Kidney capillary endothelial cell (primary cell): ENCODE measurements at regions not wholly inside any gene's neighbourhood (a gene's known extent, or its start where the extent isn't known, plus 50 kb on each side); places are given as distances from the start of the nearest gene placed in this dataset.
A peak's percentile ranks its signal among the peaks of the same experiment; 100 is the strongest.

ENCODE experiments used
- DNase-seq: peaks from one replicate; pipeline ENCODE4 v3.0.0-alpha.2; 2018; ENCODE audit warnings: low spot score

GRCh38 chr13:78334059-78334458 lies 269.3 kb downstream of the POU4F1 start:
- no peak for DNase-seq

- peak; percentile 29 for DNase-seq
Measured at GRCh38 chr13:78326633-78327032, 276.7 kb downstream of the POU4F1 start.

DNA sequence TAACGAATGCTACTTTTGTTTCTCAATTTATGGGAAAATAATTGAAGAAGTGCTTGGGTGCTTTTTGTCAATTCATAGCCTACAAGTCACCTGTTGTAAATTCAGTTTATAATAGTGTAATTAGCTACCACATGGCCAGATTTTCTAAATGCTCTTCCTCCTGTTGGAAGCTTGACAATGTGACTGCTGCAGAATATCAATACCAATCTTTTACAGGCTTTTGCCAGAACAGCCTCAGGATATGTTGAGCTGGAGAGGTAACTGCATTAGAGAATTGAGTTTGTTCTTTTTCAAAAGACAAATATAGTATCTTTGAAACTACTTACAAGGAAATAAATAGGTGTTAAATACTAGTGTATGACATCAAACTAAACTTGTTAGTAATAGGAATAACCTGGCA lies 277.8 kb downstream of the POU4F1 start:
- DNase-seq = no peak

DNA sequence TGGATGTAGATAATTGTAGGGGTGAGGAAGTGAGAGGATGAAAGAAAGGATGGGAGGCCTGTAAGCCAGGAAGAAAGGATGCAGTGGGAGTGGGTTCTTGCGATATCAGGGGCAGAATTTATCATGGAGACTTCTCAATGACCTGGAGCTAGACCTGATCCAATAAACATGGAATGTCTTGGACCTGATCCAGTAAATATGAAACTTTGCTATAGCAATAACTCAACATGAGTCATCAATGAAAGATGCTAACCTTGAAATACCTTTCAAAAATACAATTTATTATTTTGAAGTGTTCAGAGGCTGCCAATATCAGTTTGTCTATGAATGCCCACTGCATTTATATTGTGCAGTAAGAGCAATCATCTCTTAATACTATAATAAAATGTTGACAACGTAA lies 279.5 kb downstream of the POU4F1 start:
- DNase-seq = peak; percentile 42

DNA sequence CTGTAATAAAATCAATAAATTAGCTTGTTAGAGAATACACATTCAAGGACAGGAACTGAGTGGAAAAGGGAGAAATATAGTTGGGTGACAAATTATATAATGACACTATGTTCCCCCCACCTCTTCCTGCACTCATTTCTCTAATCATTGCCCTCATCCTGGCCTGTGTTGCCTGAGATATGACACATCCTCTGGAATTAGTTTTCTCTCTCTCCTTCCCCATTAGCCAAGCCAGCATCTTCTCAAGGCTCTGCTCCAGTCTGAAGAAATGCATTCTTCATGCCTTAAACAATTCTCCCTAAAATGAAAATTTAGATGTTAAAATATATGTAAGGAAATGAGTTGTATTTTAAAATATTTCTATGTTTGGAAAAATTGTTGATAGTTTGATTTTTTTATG lies 280.3 kb downstream of the POU4F1 start:
- no peak for DNase-seq

DNA sequence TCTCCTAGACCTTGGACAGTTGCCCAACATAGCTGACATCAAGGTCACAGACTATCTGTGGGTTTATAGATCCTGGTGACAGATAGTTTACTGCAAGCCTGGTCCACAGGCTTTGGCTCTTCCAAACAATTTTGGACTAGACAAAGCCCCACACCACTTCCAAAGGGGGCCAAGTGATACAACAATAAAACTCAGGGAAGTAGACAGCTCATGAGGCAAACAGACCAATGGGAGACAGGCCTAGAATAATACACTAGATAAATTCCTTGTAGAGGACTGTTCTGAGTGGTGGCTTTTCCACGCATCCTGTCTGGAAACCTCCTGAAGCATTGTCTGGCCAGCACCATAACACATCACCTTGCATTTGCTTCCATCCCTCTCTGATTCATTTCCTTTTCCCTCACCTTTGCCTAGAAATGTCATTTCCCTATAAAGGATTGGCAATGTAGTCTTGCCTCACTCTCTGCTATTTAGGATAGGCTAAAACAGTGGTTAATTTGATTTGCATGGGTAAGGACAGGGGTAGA lies 284.2 kb downstream of the POU4F1 start:
- peak; percentile 16 for DNase-seq

- DNase-seq = no peak
Measured at GRCh38 chr13:78317030-78317429, 286.3 kb downstream of the POU4F1 start.

DNA sequence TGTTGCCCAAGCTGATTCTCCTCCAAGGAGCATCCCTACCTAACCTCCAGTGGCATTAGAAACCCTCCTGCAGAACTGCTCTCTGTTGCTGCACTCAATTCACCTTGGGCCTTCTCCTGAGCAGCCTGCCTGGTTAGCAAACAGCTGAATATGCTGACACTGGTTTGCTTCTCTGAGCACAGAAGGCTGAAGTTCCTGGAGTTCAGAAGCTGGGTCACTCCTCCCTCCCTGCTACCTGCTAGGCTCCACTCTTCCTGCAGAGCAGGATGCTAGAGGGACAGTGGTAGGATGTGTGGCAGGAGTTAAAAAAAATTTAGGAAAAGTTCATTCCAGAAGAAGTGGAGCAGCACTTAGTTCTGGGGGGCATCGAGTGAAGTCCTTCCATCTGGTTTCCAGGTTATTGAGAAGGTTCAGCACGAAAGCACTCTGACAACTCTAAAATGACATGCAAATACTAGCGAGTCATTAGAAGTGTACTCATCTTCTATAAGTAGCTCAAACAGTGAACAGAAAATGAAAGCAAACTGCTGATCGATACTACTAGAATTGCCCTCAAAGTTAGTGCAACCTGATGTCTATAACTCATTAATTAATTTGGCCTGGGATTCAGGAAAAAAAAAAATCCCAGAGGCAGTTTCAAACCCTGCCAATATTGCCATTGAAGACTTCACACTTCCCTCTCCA lies 293.7 kb downstream of the POU4F1 start:
- DNase-seq = no peak

DNA sequence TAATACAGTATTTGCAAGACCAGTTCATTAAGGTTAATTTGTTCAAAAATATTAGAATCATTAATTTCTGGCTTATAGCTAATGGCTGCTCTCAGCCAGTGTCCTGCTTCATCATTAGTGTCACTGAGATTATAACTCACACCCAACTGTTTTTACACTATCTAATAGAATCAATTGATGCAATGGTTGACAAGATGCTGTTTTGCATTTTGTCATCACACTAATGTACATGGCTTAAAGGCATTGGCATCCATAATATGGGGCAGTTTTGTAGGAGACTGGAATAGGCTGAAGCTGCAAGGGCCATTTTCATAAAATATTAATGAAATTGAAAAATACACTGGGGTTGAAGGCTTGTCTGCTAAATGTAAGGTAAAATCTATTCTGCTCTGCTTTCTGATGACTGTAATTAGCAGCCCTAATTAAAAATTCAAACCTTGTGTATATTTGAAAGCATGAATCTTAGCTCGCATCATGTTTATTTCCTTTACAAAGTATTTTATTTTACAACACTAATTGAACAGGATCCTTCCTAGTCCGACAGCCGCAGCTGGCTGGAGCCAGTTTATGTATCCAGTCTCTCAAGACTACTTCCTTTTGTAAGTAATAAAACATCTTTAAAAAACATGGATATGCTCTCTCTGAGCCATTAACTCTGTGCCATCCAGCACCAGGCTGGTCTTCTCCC lies 296.7 kb downstream of the POU4F1 start:
- no peak for DNase-seq

DNA sequence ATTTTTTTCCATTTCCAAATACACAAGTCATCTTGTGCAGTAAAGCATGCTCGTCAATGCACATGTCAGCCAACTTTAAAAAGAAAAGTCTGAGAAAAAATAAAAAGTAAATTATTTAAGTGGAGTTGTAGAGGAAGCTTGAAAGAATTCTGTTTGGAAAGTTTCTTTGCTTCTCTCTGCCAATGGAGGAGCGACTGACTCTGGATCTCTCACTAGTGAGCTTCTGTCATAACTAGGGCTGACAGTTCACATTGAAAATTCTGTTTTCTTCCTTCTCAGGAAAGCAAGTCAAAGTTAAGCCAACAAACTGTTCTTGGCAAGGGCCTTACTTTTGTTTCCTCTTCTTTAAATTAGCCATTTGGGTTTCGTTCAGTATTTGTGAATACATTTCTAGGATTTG lies 298.2 kb downstream of the POU4F1 start:
- DNase-seq = no peak

DNA sequence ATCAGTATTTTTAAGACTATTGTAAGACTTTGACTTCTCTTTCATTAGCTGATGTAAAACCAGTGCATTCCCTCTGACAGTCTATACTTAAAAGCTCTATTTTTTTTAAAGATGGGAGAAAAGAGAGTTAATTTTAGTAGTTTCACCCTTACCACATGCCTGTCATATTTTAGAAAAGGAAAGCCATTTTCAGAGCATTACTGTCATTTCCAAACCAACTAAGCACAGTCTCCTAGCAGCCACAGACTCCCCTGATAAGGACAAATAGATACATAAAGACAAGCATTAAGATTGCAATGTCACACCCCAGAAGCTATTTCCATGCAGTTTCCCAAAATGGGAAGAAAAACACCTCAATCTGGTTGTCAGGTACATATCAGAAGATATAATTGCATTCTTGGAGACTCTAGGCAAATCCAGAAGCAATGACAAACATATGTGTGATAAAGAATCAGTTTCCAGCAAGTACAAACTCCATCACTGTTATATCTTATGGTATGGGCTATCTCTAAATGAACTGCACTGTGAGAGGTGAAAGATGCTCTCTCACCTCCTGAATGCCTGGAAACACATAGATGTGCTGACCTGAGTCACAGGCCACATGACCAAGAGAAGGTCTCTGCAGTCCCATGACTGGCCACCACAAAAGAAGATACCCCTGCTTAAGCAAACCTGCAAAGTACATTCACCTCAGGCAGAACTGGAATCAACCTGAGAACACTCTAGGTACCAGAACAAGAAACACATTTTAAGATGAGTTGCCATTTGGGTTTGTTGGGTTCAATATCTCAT lies 303.3 kb downstream of the POU4F1 start:
- no peak for DNase-seq

DNA sequence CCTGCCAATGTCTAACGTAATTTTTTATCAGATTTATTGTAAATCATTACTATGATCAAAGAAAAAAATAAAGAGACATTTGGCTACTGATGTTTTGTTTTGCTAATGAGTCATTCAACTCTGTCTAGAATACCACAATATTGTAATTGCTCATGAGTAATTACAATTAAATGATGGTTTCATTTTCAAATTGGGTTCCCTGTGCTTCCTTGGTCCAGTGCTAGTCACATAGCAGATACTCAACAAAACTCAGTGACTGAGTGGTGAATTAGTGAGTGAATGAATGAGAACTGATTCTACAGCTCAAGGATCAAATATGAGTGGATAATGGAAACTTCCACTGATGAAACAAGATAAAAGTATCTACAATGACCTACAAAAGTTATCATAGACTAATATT lies 304.7 kb downstream of the POU4F1 start:
- DNase-seq = no peak

GRCh38 chr13:78286748-78287147 lies 316.6 kb downstream of the POU4F1 start:
- no peak for DNase-seq

DNA sequence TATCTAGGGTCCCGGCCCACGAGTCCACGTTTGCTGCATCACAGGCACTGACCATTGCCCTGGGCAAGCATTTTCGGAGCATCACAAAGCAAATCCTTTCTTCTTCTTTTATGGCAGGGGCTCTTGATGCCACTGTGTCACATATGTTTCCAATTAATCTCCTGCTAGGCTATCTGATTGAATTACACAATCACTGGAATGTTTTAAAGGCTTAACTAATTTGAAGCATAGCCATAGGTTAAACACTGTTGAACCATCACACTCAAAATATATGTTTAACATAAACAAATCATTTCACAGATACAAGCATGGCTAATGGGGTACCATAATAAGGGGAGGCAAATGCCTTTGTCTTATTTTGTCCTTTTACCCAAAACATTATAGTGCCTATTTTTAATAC lies 338.3 kb downstream of the POU4F1 start:
- DNase-seq = no peak

DNA sequence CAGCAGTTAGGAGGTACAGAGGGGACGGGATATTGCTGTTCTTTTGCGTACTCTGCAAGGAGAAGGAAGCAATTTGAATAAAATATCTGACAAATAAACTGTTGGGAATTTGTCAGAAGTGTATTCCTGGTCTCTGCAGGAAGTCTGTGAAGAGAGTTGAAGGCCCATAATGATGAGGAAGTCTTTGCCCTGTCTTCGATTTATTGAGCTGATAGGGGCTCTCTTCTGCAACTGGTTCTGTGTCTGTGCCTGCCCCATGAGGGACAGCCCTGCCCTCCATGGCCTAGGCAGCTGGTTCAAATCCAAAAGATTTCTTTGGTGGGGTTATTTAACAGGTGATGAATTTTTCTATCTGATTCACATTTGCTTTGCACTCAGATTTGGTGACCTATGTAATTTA lies 339.7 kb upstream of the EDNRB start:
- DNase-seq = no peak

DNA sequence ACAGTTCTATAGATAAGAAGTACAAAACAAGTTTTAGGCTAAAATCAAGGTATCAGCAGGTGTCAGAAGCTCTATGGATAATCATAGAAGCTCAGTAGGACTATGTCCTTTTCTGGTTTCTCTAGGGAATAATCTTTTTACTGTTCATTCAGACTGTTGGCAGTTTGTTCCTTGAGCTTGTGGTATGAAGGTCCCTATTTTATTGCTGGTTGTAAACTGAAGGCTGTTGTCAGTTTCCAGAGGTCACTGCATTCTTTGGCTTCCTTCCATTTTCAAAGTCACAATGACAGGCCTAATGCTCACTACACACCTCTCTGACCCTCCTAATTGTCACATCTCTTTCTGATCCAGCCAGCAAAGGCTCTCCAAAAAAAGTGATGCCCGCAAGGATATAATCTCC lies 337.9 kb upstream of the EDNRB start:
- no peak for DNase-seq

DNA sequence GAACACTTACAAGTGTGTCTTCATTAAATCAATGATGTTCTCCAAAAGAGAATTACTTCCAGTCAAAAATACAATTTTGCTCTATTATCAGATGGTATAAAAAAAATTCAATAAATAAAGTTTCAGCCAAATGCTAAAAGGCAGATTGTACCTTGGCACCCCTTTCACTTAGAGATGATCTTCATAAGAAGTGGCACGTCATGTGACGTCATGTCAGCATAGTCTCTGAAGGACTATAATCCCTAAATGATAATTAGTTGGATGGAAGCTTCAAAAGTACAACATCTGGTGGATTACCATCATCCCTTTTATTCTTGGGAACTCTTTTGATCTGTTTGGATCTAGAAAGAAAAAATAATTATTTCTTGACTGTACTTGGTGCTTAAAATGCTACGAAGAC lies 335.5 kb upstream of the EDNRB start:
- no peak for DNase-seq

DNA sequence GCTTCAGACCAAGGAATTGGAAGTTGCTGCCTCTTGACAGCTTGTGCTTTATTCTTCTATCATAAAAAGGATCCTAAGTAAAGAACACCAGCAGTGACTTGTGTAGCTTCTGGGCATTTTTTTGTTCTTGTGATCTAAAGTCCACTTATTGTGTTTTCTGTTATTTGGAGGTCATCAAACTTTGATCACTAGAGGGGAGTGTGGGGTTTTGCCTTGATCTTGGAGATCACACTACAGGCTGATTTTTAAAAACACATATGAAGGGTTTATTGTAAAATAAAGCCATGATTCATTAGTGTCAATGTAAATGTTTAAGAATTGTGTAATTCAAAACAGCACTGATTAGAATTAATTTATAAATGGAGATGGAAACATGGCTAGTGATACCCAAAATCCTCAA lies 328.7 kb upstream of the EDNRB start:
- no peak for DNase-seq

- DNase-seq = peak; percentile 21
Measured at GRCh38 chr13:78241278-78241919, 322.8 kb upstream of the EDNRB start.

GRCh38 chr13:78239714-78240113 lies 321.1 kb upstream of the EDNRB start:
- no peak for DNase-seq

DNA sequence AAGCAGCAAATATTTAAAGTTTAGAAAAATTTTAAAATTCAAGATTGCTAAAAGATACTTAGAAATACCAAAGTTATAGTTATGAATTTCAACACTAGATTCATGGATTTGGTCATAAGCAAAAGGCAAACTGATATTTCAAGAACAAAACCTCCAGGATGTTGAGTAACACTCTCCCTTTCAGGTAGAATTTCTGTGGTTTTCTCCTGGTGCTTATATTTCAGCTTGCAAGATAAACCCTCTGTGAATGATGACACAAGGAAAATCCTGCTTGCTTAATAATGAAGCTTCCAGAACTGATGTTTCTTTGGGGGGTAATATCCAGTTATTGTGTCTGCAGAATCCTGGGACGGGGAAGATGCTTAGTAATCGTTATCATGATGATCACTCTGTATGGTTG lies 320.3 kb upstream of the EDNRB start:
- DNase-seq = no peak

DNA sequence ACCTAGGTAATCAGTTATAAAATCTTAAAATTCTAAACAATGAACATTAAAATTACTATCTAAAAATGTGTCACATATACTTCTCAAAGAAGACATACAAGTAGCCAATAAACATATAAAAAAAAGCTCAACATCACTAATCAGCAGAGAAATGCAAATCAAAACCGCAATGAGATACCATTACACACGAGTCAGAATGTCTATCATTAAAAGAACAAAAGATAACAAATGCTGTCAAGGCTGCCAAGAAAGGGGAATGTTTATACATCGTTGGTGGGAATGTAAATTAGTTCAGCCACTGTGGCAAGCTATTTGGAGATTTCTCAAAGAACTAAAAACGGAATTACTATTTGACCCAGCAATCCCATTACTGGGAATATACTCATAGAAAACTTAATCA lies 310.3 kb upstream of the EDNRB start:
- DNase-seq = no peak

DNA sequence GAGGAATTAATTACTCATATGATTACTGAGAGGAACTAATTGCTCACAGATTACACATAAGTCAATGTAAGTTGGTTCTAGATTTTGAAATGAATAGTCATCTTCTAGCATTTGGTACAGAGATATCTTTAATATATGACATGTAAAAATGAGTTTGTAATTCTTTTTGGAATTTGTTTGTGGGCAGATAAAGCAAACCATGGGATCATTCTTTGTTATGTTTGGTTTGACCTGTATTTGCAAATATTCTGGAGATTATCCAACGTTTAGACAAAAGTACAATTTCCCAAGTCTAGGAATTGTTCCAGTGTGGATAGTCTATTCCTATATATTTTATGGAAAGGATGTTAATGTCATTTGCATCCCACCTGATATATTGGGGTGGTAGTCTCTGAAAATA lies 309.6 kb upstream of the EDNRB start:
- no peak for DNase-seq
